ENCODE measurements at regions not wholly inside any gene's neighbourhood (a gene's known extent, or its start where the extent isn't known, plus 50 kb on each side); places are given as distances from the start of the nearest gene placed in this dataset.

DNA sequence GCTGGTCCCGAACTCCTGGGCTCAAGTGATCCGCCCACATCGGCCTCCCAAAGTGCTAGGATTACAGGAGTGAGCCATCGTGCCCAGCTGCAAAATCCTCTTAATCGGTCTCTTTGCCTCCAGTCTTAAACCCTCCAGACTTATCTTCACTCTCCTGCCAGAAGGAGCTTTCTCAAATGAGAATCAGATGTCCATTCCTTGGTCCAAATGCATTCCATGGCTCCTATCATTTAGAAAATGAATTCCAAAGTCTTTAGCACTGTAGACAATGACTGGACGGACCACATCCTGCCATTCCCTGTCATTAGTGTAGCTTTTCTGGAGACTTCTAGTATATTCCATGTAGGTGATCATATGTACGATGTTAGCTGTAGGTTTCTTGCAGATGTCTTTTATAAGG is 141.9 kb downstream of the ID4 start:
- Histone ChIP-seq H3K4me1 (ENCODE audit: control insufficient read depth in 5 of 5, insufficient read depth in 5 of 5, low read length in 5 of 5) (no peaks in the 10 kb centered on the region), H3K36me3 (ENCODE audit: control insufficient read depth in 4 of 4, insufficient read depth in 4 of 4, low read length in 4 of 4) (no peaks in the 10 kb centered on the region), H3K27ac (ENCODE audit: low read depth in 1 of 2, low read length in 1 of 2) (no peak overlapping the region), H3K27me3 (ENCODE audit: control insufficient read depth in 3 of 3, insufficient read depth in 3 of 3, low read length in 2 of 3) (peaks cover 0 to 3% (median 0%) of the 10 kb centered on the region in 3 donors), H3K9ac (ENCODE audit: insufficient read depth in 1 of 2, low read length in 2 of 2) (no peak overlapping the region), H3K9me3 (ENCODE audit: control insufficient read depth in 4 of 4, insufficient read depth in 3 of 4, low read length in 3 of 4) (peaks cover 0 to 4% (median 0%) of the 10 kb centered on the region in 4 donors), H3K4me3 (no peak overlapping the region)
- TF ChIP-seq, protein P1, sequence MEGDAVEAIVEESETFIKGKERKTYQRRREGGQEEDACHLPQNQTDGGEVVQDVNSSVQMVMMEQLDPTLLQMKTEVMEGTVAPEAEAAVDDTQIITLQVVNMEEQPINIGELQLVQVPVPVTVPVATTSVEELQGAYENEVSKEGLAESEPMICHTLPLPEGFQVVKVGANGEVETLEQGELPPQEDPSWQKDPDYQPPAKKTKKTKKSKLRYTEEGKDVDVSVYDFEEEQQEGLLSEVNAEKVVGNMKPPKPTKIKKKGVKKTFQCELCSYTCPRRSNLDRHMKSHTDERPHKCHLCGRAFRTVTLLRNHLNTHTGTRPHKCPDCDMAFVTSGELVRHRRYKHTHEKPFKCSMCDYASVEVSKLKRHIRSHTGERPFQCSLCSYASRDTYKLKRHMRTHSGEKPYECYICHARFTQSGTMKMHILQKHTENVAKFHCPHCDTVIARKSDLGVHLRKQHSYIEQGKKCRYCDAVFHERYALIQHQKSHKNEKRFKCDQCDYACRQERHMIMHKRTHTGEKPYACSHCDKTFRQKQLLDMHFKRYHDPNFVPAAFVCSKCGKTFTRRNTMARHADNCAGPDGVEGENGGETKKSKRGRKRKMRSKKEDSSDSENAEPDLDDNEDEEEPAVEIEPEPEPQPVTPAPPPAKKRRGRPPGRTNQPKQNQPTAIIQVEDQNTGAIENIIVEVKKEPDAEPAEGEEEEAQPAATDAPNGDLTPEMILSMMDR (IDR thresholded peaks at IDR 0.05; ENCODE audit: control extremely low read depth, extremely low read depth) = no peak
- ATAC-seq (ENCODE audit: insufficient read depth, low FRiP score) (no peak), DNase-seq (no peak)
- 89 to 94% methylated on average over 7 of the region's 7 CpGs for WGBS, 2 donors

DNA sequence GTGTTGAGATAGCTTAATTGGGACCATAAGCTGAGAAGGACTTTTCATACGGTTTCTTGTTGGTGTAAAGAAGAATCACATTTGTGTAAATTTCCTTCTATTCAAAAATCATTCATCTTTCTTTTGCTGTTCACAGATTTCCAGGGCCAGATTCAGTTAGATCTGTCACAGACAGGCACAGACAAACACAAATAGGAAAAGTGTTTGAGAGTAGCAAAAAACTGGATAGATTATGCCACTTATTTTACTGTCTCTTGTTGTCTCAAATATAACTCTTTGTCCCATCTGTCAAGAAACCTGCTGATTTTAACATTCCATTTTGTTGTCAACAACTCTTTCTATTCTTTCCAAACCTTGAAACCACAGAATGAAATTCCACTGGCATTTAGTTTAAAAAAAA is 142.8 kb downstream of the ID4 start:
- TF ChIP-seq, protein P1 (IDR thresholded peaks at IDR 0.05; ENCODE audit: control extremely low read depth, extremely low read depth) = no peak
- H3K4me3 ChIP-seq = no peak overlapping the region
- WGBS, 2 donors = 68 to 73% methylated on average over 1 of the region's 1 CpG
- peaks cover 0 to 5% (median 0%) of the 10 kb centered on the region in 4 donors for H3K9me3 ChIP-seq (ENCODE audit: control insufficient read depth in 4 of 4, insufficient read depth in 3 of 4, low read length in 3 of 4)
- ATAC-seq (ENCODE audit: insufficient read depth, low FRiP score) = no peak
- no peak overlapping the region for H3K27ac ChIP-seq (ENCODE audit: low read depth in 1 of 2, low read length in 1 of 2)
- no peak for DNase-seq
- H3K4me1 ChIP-seq (ENCODE audit: control insufficient read depth in 5 of 5, insufficient read depth in 5 of 5, low read length in 5 of 5) = no peaks in the 10 kb centered on the region
- no peak overlapping the region for H3K9ac ChIP-seq (ENCODE audit: insufficient read depth in 1 of 2, low read length in 2 of 2)
- H3K36me3 ChIP-seq (ENCODE audit: control insufficient read depth in 4 of 4, insufficient read depth in 4 of 4, low read length in 4 of 4) = no peaks in the 10 kb centered on the region
- no peaks in the 10 kb centered on the region for H3K27me3 ChIP-seq (ENCODE audit: control insufficient read depth in 3 of 3, insufficient read depth in 3 of 3, low read length in 2 of 3)

DNA sequence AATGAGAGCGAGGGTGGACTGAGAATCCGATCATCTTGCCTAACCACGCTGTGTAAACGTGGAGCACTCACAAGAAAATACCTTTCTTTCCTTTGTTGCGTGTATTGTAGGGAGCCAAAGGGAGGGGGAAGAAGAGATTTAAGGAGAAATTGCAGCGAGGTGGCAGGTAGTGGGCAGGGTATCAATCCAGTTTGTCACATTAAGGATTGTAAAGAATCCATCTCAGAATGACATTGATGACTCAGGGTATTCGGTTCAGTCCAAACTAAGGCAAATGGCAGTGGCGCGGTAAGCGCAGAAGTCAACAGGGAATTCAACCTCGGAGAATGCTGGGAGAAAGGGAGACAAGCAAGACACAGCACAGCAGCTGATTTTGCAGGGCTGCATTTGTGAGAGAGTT is 146.2 kb downstream of the ID4 start:
- DNase-seq = no peak
- Histone ChIP-seq H3K4me3 (no peak overlapping the region), H3K27ac (ENCODE audit: low read depth in 1 of 2, low read length in 1 of 2) (no peak overlapping the region), H3K9me3 (ENCODE audit: control insufficient read depth in 4 of 4, insufficient read depth in 3 of 4, low read length in 3 of 4) (peaks cover 0 to 5% (median 0%) of the 10 kb centered on the region in 4 donors), H3K36me3 (ENCODE audit: control insufficient read depth in 4 of 4, insufficient read depth in 4 of 4, low read length in 4 of 4) (no peaks in the 10 kb centered on the region), H3K27me3 (ENCODE audit: control insufficient read depth in 3 of 3, insufficient read depth in 3 of 3, low read length in 2 of 3) (no peaks in the 10 kb centered on the region), H3K9ac (ENCODE audit: insufficient read depth in 1 of 2, low read length in 2 of 2) (no peak overlapping the region), H3K4me1 (ENCODE audit: control insufficient read depth in 5 of 5, insufficient read depth in 5 of 5, low read length in 5 of 5) (no peaks in the 10 kb centered on the region)
- ATAC-seq (ENCODE audit: insufficient read depth, low FRiP score) = no peak
- TF ChIP-seq, protein P1 (IDR thresholded peaks at IDR 0.05; ENCODE audit: control extremely low read depth, extremely low read depth) = no peak
- WGBS, 2 donors = 83 to 89% methylated on average over 11 of the region's 11 CpGs

All from lung (tissue), 11 donors.